Transverse colon (tissue), 4 donors: ENCODE measurements at regions not wholly inside any gene's neighbourhood (a gene's known extent, or its start where the extent isn't known, plus 50 kb on each side); places are given as distances from the start of the nearest gene placed in this dataset.

Source experiments
- DNase-seq: peaks from one replicate; pipeline ENCODE4 v3.0.0-alpha.2; 2019
- H3K27ac ChIP-seq, 4 donors: fragments of 200-600 bp; sonication (generic); 2 replicates each; pipeline ENCODE4 v1.5.1; 2016 to 2018; ENCODE audit warnings: inconsistent platforms in 4 of 4
- H3K27me3 ChIP-seq: fragments of 200-600 bp; sonication (generic); 2 replicates; pipeline ENCODE4 v1.5.1; 2017; ENCODE audit warnings: inconsistent platforms
- H3K36me3 ChIP-seq, 4 donors: fragments of 200-600 bp; sonication (generic); 2 replicates each; pipeline ENCODE4 v1.5.1; 2017 to 2019; ENCODE audit warnings: inconsistent platforms in 4 of 4
- H3K4me1 ChIP-seq, 4 donors: fragments of 200-600 bp; sonication (generic); 2 replicates each; pipeline ENCODE4 v1.5.1; 2017 to 2020; ENCODE audit warnings: inconsistent platforms in 4 of 4
- H3K4me3 ChIP-seq, 4 donors: fragments of 200-600 bp; sonication (generic); 1 replicate in 1 of 4; 2 replicates in 3 of 4; pipeline versions ENCODE4 v1.5.1 to v1.6.1; 2017 to 2019; ENCODE audit warnings: inconsistent platforms in 4 of 4
- H3K9me3 ChIP-seq, 2 donors: fragments of 200-600 bp; sonication (generic); 2 replicates each; pipeline ENCODE4 v1.5.1; 2017 to 2019; ENCODE audit warnings: inconsistent platforms in 2 of 2
- EP300 ChIP-seq: sonication (generic); formaldehyde crosslinking; IDR thresholded peaks from one replicate; pipeline ENCODE4 v1.6.1; 2017; ENCODE audit warnings: antibody characterized with exemption, low read depth
- POLR2A ChIP-seq: fragments of 450-650 bp; IDR thresholded peaks from one replicate; pipeline ENCODE4 v1.6.1; 2016; ENCODE audit warnings: antibody characterized with exemption, mild to moderate bottlenecking, moderate library complexity
- POLR2AphosphoS5 ChIP-seq, 3 donors: sonication (generic); formaldehyde crosslinking; IDR thresholded peaks; one replicate each; pipeline ENCODE4 v1.6.1; 2016; ENCODE audit warnings: antibody characterized with exemption in 3 of 3
- WGBS, 2 donors: methylation state at CpG; one replicate each; pipeline ENCODE4 v1.1.5; 2018; ENCODE audit warnings: low coverage in 1 of 2; 5-methylcytosine and 5-hydroxymethylcytosine counted together
- in situ Hi-C, 4 donors: fragments of 200-750 bp; cut with MboI; loops; one replicate each; pipeline versions ENCODE4 v1.15.0 to v1.15.1; 2017; ENCODE audit warnings: low sequenced_read_pairs in 3 of 4, low pct_ligation_motif_present in 1 of 4, low pct_unique_long_range_greater_than_20kb in 1 of 4
- intact Hi-C: fragments of 100-400 bp; cut with DNase I; formaldehyde crosslinking; loops from one replicate; pipeline ENCODE4 v1.15.1; 2023; ENCODE audit warnings: low total_unique reads
- TF ChIP-seq, protein P1 (sequence below), 5 experiments: fragments of 200-600 bp in 3 of 5; fragments of 450-650 bp in 2 of 5; sonication (generic) in 3 of 5; IDR thresholded peaks; 1 replicate in 2 of 5; 2 replicates in 3 of 5; pipeline ENCODE4 v1.5.1; 2016 to 2017; ENCODE audit warnings: antibody characterized with exemption in 5 of 5, inconsistent platforms in 3 of 5, mild to moderate bottlenecking in 2 of 5, moderate library complexity in 1 of 5

DNA sequence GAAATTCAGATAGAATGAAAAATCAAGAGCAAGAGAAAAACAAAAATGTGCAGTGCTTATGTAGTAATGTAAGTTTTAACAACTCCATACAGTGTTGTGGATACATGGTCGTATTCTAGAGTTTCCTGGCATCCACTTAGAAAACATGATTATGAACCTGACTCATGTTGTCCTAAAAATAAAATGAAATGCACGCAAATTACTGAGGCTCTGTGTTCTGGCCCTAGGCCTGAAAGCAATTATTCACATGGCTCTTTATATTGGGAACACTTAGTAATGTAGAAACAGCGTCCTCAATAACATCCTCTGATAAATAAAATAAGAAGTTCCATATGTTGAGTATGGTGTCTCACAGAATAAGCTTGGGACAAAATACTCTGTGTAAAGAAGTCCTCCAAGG, 200.2 kb upstream of the SEMA3E start:
- intact Hi-C loops (no loop called here), in situ Hi-C loops (no loop called here)
- H3K4me3 ChIP-seq = no peak overlapping the region
- WGBS, 2 donors = 59 to 76% methylated on average over 3 of the region's 3 CpGs
- H3K27ac ChIP-seq = no peak overlapping the region
- no peaks in the 10 kb centered on the region for H3K27me3 ChIP-seq
- H3K36me3 ChIP-seq = no peaks in the 10 kb centered on the region
- DNase-seq = no peak
- no peaks in the 10 kb centered on the region for H3K9me3 ChIP-seq
- no peak for TF ChIP-seq POLR2A
- TF ChIP-seq POLR2AphosphoS5 (IDR thresholded peaks at IDR 0.05) = no peak
- TF ChIP-seq EP300 = no peak
- TF ChIP-seq, protein P1, sequence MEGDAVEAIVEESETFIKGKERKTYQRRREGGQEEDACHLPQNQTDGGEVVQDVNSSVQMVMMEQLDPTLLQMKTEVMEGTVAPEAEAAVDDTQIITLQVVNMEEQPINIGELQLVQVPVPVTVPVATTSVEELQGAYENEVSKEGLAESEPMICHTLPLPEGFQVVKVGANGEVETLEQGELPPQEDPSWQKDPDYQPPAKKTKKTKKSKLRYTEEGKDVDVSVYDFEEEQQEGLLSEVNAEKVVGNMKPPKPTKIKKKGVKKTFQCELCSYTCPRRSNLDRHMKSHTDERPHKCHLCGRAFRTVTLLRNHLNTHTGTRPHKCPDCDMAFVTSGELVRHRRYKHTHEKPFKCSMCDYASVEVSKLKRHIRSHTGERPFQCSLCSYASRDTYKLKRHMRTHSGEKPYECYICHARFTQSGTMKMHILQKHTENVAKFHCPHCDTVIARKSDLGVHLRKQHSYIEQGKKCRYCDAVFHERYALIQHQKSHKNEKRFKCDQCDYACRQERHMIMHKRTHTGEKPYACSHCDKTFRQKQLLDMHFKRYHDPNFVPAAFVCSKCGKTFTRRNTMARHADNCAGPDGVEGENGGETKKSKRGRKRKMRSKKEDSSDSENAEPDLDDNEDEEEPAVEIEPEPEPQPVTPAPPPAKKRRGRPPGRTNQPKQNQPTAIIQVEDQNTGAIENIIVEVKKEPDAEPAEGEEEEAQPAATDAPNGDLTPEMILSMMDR (IDR thresholded peaks at IDR 0.05) = no peak
- H3K4me1 ChIP-seq = peaks cover 0 to 3% (median 0%) of the 10 kb centered on the region in 4 donors

DNA sequence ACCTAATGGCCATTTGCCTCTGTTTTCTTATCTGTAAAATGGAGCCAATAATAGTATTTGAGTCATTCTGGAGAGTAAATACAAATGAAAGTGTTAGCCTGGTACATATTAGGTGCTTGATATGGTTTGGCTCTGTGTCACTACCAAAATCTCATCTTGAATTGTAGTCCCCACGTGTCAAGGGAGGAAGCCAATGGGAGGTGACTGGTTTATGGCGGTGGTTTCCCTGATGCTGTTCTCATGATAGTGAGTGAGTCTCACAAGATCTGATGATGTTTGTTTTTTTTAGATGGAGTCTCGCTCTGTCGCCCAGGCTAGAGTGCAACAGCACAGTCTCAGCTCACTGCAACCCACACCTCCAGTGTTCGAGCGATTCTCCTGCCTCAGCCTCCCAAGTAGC, 194.0 kb upstream of the SEMA3E start:
- DNase-seq = no peak
- intact Hi-C loops (no loop called here), in situ Hi-C loops (no loop called here)
- TF ChIP-seq, protein P1 (IDR thresholded peaks at IDR 0.05) = no peak
- no peak for TF ChIP-seq EP300
- TF ChIP-seq POLR2AphosphoS5 (IDR thresholded peaks at IDR 0.05) = no peak
- no peak for TF ChIP-seq POLR2A
- Histone ChIP-seq H3K9me3 (no peaks in the 10 kb centered on the region), H3K27ac (no peak overlapping the region), H3K27me3 (no peaks in the 10 kb centered on the region), H3K36me3 (no peaks in the 10 kb centered on the region), H3K4me1 (no peaks in the 10 kb centered on the region), H3K4me3 (no peak overlapping the region)
- WGBS, 2 donors = 83 to 90% methylated on average over 2 to 6 of the region's 6 CpGs

DNA sequence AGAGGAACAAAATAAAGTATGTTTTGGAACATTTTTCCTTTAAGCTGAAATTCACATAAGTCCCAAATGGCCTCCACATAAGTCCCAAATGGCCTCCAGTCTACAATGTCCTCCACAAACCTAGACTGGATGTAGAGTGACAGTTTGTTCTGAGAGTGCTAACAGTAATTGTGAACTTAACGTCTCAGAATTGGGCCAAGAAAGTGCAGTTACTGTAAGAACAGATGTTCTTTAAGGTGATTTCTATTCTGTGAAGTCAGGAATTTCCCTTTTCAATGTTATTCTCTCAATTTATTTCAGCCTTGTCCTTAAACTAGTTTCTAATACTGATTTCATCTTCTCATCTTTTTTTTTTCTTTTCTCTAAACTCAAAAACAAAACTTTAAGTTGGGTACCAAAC, 188.7 kb upstream of the SEMA3E start:
- Histone ChIP-seq H3K4me3 (no peak overlapping the region), H3K9me3 (no peaks in the 10 kb centered on the region), H3K27me3 (no peaks in the 10 kb centered on the region), H3K4me1 (no peaks in the 10 kb centered on the region), H3K27ac (no peak overlapping the region), H3K36me3 (no peaks in the 10 kb centered on the region)
- WGBS, 2 donors = 69 to 71% methylated on average over 1 of the region's 1 CpG
- in situ Hi-C loops = no loop called here
- TF ChIP-seq POLR2AphosphoS5 (IDR thresholded peaks at IDR 0.05) = no peak
- TF ChIP-seq, protein P1 (IDR thresholded peaks at IDR 0.05) = no peak
- TF ChIP-seq EP300 = no peak
- TF ChIP-seq POLR2A = no peak
- DNase-seq = no peak
- intact Hi-C loops = no loop called here

DNA sequence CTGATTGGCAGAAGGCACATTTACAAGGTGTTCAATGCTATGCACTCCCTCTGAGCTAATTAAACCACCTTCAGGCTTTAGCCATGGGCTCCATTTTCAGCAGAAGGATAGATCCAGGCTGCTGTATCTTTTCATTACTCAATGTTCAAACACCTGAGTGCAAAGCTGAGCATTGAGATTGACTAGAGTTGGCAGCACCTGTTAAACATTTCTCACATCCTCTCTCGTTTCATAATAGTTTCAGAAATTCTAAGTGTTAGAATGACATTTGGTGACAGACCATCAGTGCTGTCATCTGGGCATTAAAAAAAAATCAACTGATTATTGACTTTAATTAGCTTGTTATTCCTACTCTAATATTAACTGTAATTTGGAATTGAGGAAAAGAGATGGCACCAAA, 187.1 kb upstream of the SEMA3E start:
- no peak overlapping the region for H3K27ac ChIP-seq

More for the DNA sequence above, 187.1 kb upstream of the SEMA3E start:
- Histone ChIP-seq H3K27me3 (no peaks in the 10 kb centered on the region), H3K4me3 (no peak overlapping the region), H3K4me1 (no peaks in the 10 kb centered on the region), H3K36me3 (no peaks in the 10 kb centered on the region), H3K9me3 (no peaks in the 10 kb centered on the region)
- DNase-seq = no peak
- intact Hi-C loops = no loop called here
- in situ Hi-C loops = no loop called here
- TF ChIP-seq POLR2A (no peak), EP300 (no peak), POLR2AphosphoS5 (IDR thresholded peaks at IDR 0.05) (no peak)
- TF ChIP-seq, protein P1 (IDR thresholded peaks at IDR 0.05) = no peak
- WGBS, 2 donors = 70 to 79% methylated on average over 1 of the region's 1 CpG
